ENCODE measurements at regions not wholly inside any gene's neighbourhood (a gene's known extent, or its start where the extent isn't known, plus 50 kb on each side); places are given as distances from the start of the nearest gene placed in this dataset.
"Not testable (repeated sequence)": the region's sequence is repeated elsewhere in the genome, so short reads cannot be mapped to it uniquely, and the experiment has no call there.

GRCh38 chr5:125481506-125482465 lies 735.3 kb upstream of the ZNF608 start:
- in situ Hi-C loops (cut with MboI; ENCODE audit: low sequenced_read_pairs): no loop called here

- in situ Hi-C loops (cut with MboI; ENCODE audit: low sequenced_read_pairs): no loop called here
These were observed 737.2 kb upstream of the ZNF608 start for GRCh38 chr5:125483609-125484008.

- in situ Hi-C loops (cut with MboI; ENCODE audit: low sequenced_read_pairs): no loop called here
These were observed 737.9 kb upstream of the ZNF608 start for GRCh38 chr5:125484272-125484741.

GRCh38 chr5:125484742-125485641 lies 738.6 kb upstream of the ZNF608 start:
- in situ Hi-C loops (cut with MboI; ENCODE audit: low sequenced_read_pairs): no loop called here

- in situ Hi-C loops (cut with MboI; ENCODE audit: low sequenced_read_pairs): no loop called here
These were observed 739.3 kb upstream of the ZNF608 start for GRCh38 chr5:125485771-125486170.

- in situ Hi-C loops (cut with MboI; ENCODE audit: low sequenced_read_pairs): no loop called here
These were observed 740.2 kb upstream of the ZNF608 start for GRCh38 chr5:125486634-125487033.

GRCh38 chr5:125487231-125487630 lies 740.8 kb upstream of the ZNF608 start:
- in situ Hi-C loops (cut with MboI; ENCODE audit: low sequenced_read_pairs): no loop called here

- in situ Hi-C loops (cut with MboI; ENCODE audit: low sequenced_read_pairs): not testable (repeated sequence)
These were observed 741.2 kb upstream of the ZNF608 start for GRCh38 chr5:125487652-125488051.

- in situ Hi-C loops (cut with MboI; ENCODE audit: low sequenced_read_pairs): no loop called here
These were observed 742.7 kb upstream of the ZNF608 start for GRCh38 chr5:125489146-125489545.

- in situ Hi-C loops (cut with MboI; ENCODE audit: low sequenced_read_pairs): no loop called here
These were observed 745.6 kb upstream of the ZNF608 start for GRCh38 chr5:125491986-125492492.

GRCh38 chr5:125492977-125493376 lies 746.5 kb upstream of the ZNF608 start:
- in situ Hi-C loops (cut with MboI; ENCODE audit: low sequenced_read_pairs): no loop called here

- in situ Hi-C loops (cut with MboI; ENCODE audit: low sequenced_read_pairs): no loop called here
These were observed 750.0 kb upstream of the ZNF608 start for GRCh38 chr5:125496393-125496792.

- in situ Hi-C loops (cut with MboI; ENCODE audit: low sequenced_read_pairs): no loop called here
These were observed 751.2 kb upstream of the ZNF608 start for GRCh38 chr5:125497651-125498050.

- in situ Hi-C loops (cut with MboI; ENCODE audit: low sequenced_read_pairs): no loop called here
These were observed 753.3 kb upstream of the ZNF608 start for GRCh38 chr5:125499636-125500332.

GRCh38 chr5:125501396-125501795 lies 755.0 kb upstream of the ZNF608 start:
- in situ Hi-C loops (cut with MboI; ENCODE audit: low sequenced_read_pairs): no loop called here

- in situ Hi-C loops (cut with MboI; ENCODE audit: low sequenced_read_pairs): no loop called here
These were observed 757.5 kb upstream of the ZNF608 start for GRCh38 chr5:125503946-125504345.

- in situ Hi-C loops (cut with MboI; ENCODE audit: low sequenced_read_pairs): no loop called here
These were observed 758.7 kb upstream of the ZNF608 start for GRCh38 chr5:125505115-125505514.

GRCh38 chr5:125506124-125506523 lies 759.7 kb upstream of the ZNF608 start:
- in situ Hi-C loops (cut with MboI; ENCODE audit: low sequenced_read_pairs): no loop called here

- in situ Hi-C loops (cut with MboI; ENCODE audit: low sequenced_read_pairs): no loop called here
These were observed 761.8 kb upstream of the ZNF608 start for GRCh38 chr5:125508225-125508624.

GRCh38 chr5:125510651-125511050 lies 764.2 kb upstream of the ZNF608 start:
- in situ Hi-C loops (cut with MboI; ENCODE audit: low sequenced_read_pairs): no loop called here
